Coronary artery (tissue), 2 donors: ENCODE measurements at regions not wholly inside any gene's neighbourhood (a gene's known extent, or its start where the extent isn't known, plus 50 kb on each side); places are given as distances from the start of the nearest gene placed in this dataset.

Experiments
- DNase-seq: peaks from one replicate; pipeline ENCODE4 v3.0.0-alpha.2; 2017; ENCODE audit warnings: low spot score
- H3K27ac ChIP-seq, 2 donors: fragments of 200-600 bp; sonication (generic); one replicate each; pipeline ENCODE4 v1.5.1; 2016 to 2019
- H3K4me3 ChIP-seq: fragments of 200-600 bp; sonication (generic); 2 replicates; pipeline ENCODE4 v1.5.1; 2016; ENCODE audit warnings: mild to moderate bottlenecking, moderate library complexity
- CTCF ChIP-seq: fragments of 200-600 bp; sonication (generic); IDR thresholded peaks from one replicate; pipeline ENCODE4 v1.5.1; 2019; ENCODE audit warnings: antibody characterized with exemption

- no peak overlapping the region for H3K4me3 ChIP-seq
- H3K27ac ChIP-seq: no peak overlapping the region
- no peak for TF ChIP-seq CTCF
- DNase-seq: no peak
Measured at GRCh38 chr2:163341426-163341825, 394.4 kb downstream of the FIGN start.

GRCh38 chr2:163338270-163338669 lies 397.5 kb downstream of the FIGN start:
- no peak for DNase-seq
- no peak for TF ChIP-seq CTCF
- Histone ChIP-seq H3K4me3 (no peak overlapping the region), H3K27ac (no peak overlapping the region)

GRCh38 chr2:163324677-163325076 lies 411.1 kb downstream of the FIGN start:
- no peak for TF ChIP-seq CTCF
- no peak overlapping the region for H3K4me3 ChIP-seq
- H3K27ac ChIP-seq: no peak overlapping the region
- DNase-seq: no peak

- H3K27ac ChIP-seq: no peak overlapping the region
- DNase-seq: no peak
- TF ChIP-seq CTCF: no peak
- no peak overlapping the region for H3K4me3 ChIP-seq
Measured at GRCh38 chr2:163319006-163319405, 416.8 kb downstream of the FIGN start.

- no peak for TF ChIP-seq CTCF
- Histone ChIP-seq H3K27ac (no peak overlapping the region), H3K4me3 (no peak overlapping the region)
- DNase-seq: no peak
Measured at GRCh38 chr2:163314712-163315111, 421.1 kb downstream of the FIGN start.

GRCh38 chr2:163312713-163313112 lies 423.1 kb downstream of the FIGN start:
- no peak overlapping the region for H3K4me3 ChIP-seq
- no peak overlapping the region for H3K27ac ChIP-seq
- no peak for DNase-seq
- no peak for TF ChIP-seq CTCF

DNA sequence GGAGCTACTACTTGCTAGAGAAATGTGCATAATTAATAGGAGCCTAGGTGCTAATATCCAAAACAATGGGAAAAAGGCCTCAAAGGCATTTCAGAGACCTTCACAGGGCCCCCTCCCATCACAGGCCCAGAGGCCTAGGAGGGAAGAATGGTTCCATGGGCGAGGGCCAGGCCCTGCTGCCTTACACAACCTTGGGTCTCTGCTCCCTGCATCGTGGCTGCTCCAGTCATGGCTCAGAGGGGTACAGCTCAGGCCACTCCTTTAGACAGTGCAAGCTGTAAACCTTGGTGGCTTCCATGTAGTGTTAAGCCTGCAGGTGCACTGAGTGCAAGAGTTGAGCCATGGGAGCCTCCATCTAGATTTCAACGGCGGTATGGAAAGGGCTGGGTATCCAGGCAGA lies 429.2 kb downstream of the FIGN start:
- Histone ChIP-seq H3K27ac (no peak overlapping the region), H3K4me3 (no peak overlapping the region)
- no peak for TF ChIP-seq CTCF
- no peak for DNase-seq
